HG03342 (cell line): ENCODE measurements at regions not wholly inside any gene's neighbourhood (a gene's known extent, or its start where the extent isn't known, plus 50 kb on each side); places are given as distances from the start of the nearest gene placed in this dataset.

Experiments used
- ATAC-seq: cut with Tn5 transposase; IDR thresholded peaks from one replicate; pipeline ENCODE4 v1.9.1; 2021; ENCODE audit warnings: mild to moderate bottlenecking, moderate library complexity; ENCODE audit not compliant: unreplicated experiment

DNA sequence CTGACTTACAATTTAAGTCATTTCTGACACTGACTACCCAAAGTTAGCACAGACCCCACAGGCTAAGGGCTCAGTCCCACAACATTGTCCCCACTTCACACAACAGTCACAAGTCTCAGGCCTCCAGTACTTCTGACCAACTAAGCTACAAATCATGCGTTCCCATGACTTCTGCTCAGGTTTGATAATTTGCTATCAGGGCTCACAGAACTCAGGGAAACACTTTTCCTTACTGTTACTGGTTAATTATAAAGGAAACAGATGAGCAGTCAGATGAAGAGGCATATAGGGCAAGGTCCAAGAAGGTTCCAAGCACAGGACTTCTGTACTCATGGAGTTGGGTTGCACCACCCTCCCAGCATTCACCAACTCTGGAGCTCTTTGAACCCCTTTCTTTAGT lies 151.2 kb upstream of the TNR start:
- no peak for ATAC-seq

DNA sequence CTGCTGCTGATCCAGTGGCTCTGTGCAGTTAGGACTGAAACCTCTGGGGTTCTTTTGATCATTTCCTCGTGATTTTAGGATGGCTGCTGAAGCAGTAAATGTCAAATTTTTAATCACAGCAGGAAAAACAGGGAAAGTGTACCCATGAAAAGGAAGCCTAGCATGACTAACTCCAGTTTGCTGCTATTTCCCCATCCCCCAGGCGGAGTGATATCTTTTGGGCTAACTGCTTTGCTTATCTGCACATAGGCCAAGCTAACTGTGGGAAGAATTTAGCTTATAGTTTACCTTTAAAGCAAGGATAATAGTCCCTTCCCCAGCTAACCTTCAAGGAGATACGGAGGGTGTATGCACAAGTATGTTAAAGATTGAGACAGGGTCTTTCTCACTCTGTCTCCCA lies 149.8 kb upstream of the TNR start:
- ATAC-seq: no peak

DNA sequence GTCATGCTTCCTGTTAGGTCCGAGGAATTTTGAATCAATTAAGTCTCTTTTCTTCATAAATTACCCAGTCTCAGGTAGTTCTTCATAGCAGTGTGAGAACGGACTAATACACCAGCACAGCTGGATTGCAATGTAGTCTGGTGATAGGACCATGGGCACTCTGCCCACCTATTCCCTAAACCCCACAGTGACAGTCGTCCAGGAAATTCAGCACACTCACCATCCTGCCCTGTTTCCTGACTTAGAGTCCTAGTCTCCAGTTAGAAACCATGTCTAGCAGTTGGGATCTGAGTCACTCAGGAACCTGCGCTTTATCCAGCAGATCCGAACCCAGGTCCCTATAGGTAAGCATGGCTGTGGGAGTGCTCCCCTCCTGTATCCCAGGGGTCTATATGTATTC lies 149.3 kb upstream of the TNR start:
- ATAC-seq: no peak

- no peak for ATAC-seq
Observed at GRCh38 chr1:175891783-175892309, 148.5 kb upstream of the TNR start.

- no peak for ATAC-seq
Observed at GRCh38 chr1:175890958-175891357, 147.6 kb upstream of the TNR start.

- no peak for ATAC-seq
Observed at GRCh38 chr1:175889848-175890247, 146.5 kb upstream of the TNR start.

DNA sequence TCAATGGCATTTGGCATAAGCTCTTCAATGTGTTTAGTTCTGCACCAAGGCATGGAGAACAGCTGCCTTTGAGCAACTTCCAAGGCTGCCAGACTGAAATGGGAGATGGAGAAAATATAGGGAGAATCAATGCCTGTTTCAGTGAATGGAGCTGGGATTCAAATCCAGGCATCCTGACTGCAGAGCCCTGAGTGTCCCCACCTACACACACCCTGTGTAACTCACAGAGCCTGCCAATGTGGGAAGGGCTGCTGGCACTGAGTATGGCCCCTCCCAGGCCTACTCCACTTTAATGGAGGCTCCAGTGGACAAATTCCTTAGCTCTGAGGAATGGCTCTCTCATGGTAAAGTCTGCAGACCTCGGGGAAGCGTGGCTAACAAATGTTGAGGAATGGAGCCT lies 145.6 kb upstream of the TNR start:
- ATAC-seq: no peak

- ATAC-seq: peak; percentile 74
Observed at GRCh38 chr1:175887981-175888428, 144.6 kb upstream of the TNR start.

- no peak for ATAC-seq
Observed at GRCh38 chr1:175887521-175887920, 144.1 kb upstream of the TNR start.

- ATAC-seq: no peak
Observed at GRCh38 chr1:175885326-175885725, 141.9 kb upstream of the TNR start.

DNA sequence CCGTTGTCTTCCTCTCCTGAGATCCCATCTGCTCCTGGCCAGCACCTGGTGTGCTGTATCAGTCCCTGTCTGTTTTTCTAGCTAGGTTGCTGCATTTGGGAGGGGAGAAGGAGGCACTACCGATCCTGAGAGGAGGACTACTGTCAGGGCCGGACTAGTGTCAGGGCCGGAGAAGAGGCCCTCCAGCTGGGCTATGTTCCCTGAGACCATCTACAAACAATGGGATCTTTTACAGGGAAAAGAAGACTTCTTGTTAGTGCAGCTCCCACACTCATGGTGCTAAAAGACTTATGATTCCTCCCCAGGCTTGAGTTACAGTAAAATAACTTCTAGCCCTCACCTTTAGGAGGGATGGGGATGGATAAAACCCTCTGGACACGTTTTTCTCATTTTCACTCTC lies 141.0 kb upstream of the TNR start:
- no peak for ATAC-seq

GRCh38 chr1:175882192-175882591 lies 138.8 kb upstream of the TNR start:
- no peak for ATAC-seq

GRCh38 chr1:175881246-175881976 lies 138.0 kb upstream of the TNR start:
- ATAC-seq: no peak

GRCh38 chr1:175878775-175879174 lies 135.4 kb upstream of the TNR start:
- ATAC-seq: no peak

DNA sequence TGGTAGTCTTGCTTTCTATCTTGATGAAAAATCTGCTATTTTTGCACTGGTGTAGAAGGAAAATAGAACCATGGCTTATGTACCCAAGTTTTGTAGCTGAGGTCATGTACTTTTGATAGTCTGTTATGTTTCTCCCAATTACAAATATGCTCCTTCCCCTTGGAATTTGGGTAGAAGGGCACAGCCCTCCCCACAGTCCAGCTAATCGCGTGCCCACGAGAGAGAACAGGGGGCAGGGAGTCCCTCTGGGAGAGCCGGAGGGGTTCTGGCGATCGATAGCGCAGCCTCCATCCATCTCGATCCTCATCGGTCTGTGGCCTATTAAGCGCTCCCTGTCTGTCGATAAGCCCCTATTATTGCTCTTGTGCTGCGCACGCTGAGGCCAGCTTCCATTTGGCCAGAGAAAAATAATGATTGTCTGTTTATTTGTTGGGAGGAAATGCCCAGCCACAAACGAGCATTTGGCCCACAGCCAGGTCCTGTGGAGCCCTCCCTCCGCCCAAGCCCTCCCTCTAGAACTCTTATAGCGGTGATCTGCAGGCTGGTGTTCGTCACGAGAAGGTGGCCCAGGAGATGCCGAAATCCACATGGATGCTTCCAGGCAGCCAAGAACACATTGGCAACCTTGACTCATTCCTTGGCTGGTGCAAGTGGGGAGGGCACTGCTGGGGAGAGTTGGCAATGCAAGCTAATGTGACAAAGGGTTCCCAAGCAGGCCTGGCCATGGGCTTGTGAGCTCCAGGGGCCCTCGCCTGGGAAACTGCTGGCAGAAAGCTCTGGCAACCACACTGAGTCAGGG lies 134.7 kb upstream of the TNR start:
- no peak for ATAC-seq

- ATAC-seq: no peak
Observed at GRCh38 chr1:175875556-175875955, 132.2 kb upstream of the TNR start.

- no peak for ATAC-seq
Observed at GRCh38 chr1:175874081-175874480, 130.7 kb upstream of the TNR start.

GRCh38 chr1:175873290-175873935 lies 130.0 kb upstream of the TNR start:
- peak; percentile 87 for ATAC-seq

GRCh38 chr1:175872588-175872987 lies 129.2 kb upstream of the TNR start:
- no peak for ATAC-seq

- no peak for ATAC-seq
Observed at GRCh38 chr1:175871647-175872046, 128.3 kb upstream of the TNR start.

GRCh38 chr1:175870217-175870616 lies 126.8 kb upstream of the TNR start:
- ATAC-seq: no peak

GRCh38 chr1:175866776-175867175 lies 123.4 kb upstream of the TNR start:
- ATAC-seq: no peak
